Fibroblast of lung (primary cell): ENCODE measurements at regions not wholly inside any gene's neighbourhood (a gene's known extent, or its start where the extent isn't known, plus 50 kb on each side); places are given as distances from the start of the nearest gene placed in this dataset.

Source experiments
- CTCF ChIP-seq, 2 donors: IDR thresholded peaks in 1 of 2; conservative IDR thresholded peaks in 1 of 2; 1 replicate in 1 of 2; 2 replicates in 1 of 2; pipeline ENCODE4 v1.5.1; 2011 to 2012; ENCODE audit warnings: low read length in 2 of 2, control low read depth in 1 of 2, inconsistent platforms in 1 of 2, low read depth in 1 of 2, mild to moderate bottlenecking in 1 of 2
- EZH2 ChIP-seq: IDR thresholded peaks from 2 replicates; pipeline ENCODE4 v1.5.1; 2012; ENCODE audit warnings: low read length, control low read depth, mild to moderate bottlenecking; ENCODE audit errors: missing control alignments

GRCh38 chr2:198975779-198976178 lies 482.0 kb downstream of the SATB2 start:
- no peak for TF ChIP-seq CTCF (conservative IDR thresholded peaks at IDR 0.05 in 1 of 2, IDR thresholded peaks at IDR 0.05 in 1 of 2; ENCODE audit: low read depth in 1 of 2, low read length in 2 of 2)
- no peak for TF ChIP-seq EZH2
